GM23248 (cell line): ENCODE measurements at regions not wholly inside any gene's neighbourhood (a gene's known extent, or its start where the extent isn't known, plus 50 kb on each side); places are given as distances from the start of the nearest gene placed in this dataset.

Experiments
- EZH2 ChIP-seq: fragments of 200-600 bp; sonication (generic); IDR thresholded peaks from 2 replicates; pipeline ENCODE4 v1.6.1; 2018; ENCODE audit warnings: antibody characterized with exemption, mild to moderate bottlenecking; ENCODE audit not compliant: insufficient read depth, poor library complexity, severe bottlenecking
- EZH2phosphoT487 ChIP-seq: fragments of 200-600 bp; sonication (generic); IDR thresholded peaks from 2 replicates; pipeline ENCODE4 v1.6.1; 2018; ENCODE audit warnings: antibody characterized with exemption, moderate library complexity, mild to moderate bottlenecking, low read depth; ENCODE audit not compliant: insufficient read depth

- TF ChIP-seq EZH2 (no peak), EZH2phosphoT487 (no peak)
Measured at GRCh38 chr6:169139179-169139971, 114.3 kb downstream of the THBS2 start.
